Mesendoderm (in vitro differentiated cells): ENCODE measurements at regions not wholly inside any gene's neighbourhood (a gene's known extent, or its start where the extent isn't known, plus 50 kb on each side); places are given as distances from the start of the nearest gene placed in this dataset.

ENCODE experiments used
- DNase-seq: peaks from one replicate; pipeline ENCODE4 v3.0.0; 2013
- H2AK5ac ChIP-seq: 2 replicates; pipeline ENCODE4 v1.6.1; 2013; ENCODE audit warnings: low read length, inconsistent platforms
- H2BK120ac ChIP-seq: 2 replicates; pipeline ENCODE4 v1.6.1; 2013; ENCODE audit warnings: low read depth, mild to moderate bottlenecking, low read length, moderate library complexity, mixed read lengths
- H2BK15ac ChIP-seq: replicated peaks from 2 replicates; pipeline ENCODE4 v1.6.1; 2013; ENCODE audit warnings: low read depth, mild to moderate bottlenecking, moderate library complexity
- H2BK5ac ChIP-seq: 2 replicates; pipeline ENCODE4 v1.6.1; 2013; ENCODE audit warnings: low read length, inconsistent platforms
- H3K18ac ChIP-seq: 2 replicates; pipeline ENCODE4 v1.6.1; 2013; ENCODE audit warnings: mild to moderate bottlenecking, low read length, mixed read lengths
- H3K23ac ChIP-seq: one replicate; pipeline ENCODE4 v1.6.1; 2013; ENCODE audit warnings: low read length
- H3K27ac ChIP-seq: 2 replicates; pipeline ENCODE4 v1.5.1; 2013; ENCODE audit warnings: low read depth, mild to moderate bottlenecking, inconsistent platforms, low read length, moderate library complexity
- H3K27me3 ChIP-seq: 2 replicates; pipeline ENCODE4 v1.6.1; 2013; ENCODE audit warnings: low read length, control low read depth, mild to moderate bottlenecking, inconsistent platforms; ENCODE audit not compliant: insufficient read depth, poor library complexity
- H3K36me3 ChIP-seq: 2 replicates; pipeline ENCODE4 v1.6.1; 2013; ENCODE audit warnings: low read length, inconsistent platforms; ENCODE audit not compliant: control insufficient read depth, insufficient read depth
- H3K4ac ChIP-seq: one replicate; pipeline ENCODE4 v1.6.1; 2013; ENCODE audit warnings: low read depth, mild to moderate bottlenecking, low read length, moderate library complexity
- H3K4me1 ChIP-seq: 2 replicates; pipeline ENCODE4 v1.6.1; 2013; ENCODE audit warnings: low read depth, low read length, inconsistent platforms; ENCODE audit not compliant: control insufficient read depth
- H3K4me2 ChIP-seq: 2 replicates; pipeline ENCODE4 v1.6.1; 2013; ENCODE audit warnings: low read length
- H3K4me3 ChIP-seq: 2 replicates; pipeline ENCODE4 v1.5.1; 2013; ENCODE audit warnings: mild to moderate bottlenecking, low read length
- H3K56ac ChIP-seq: one replicate; pipeline ENCODE4 v1.6.1; 2013; ENCODE audit warnings: low read length
- H3K79me1 ChIP-seq: 2 replicates; pipeline ENCODE4 v1.6.1; 2013; ENCODE audit warnings: low read length, inconsistent platforms
- H3K79me2 ChIP-seq: 2 replicates; pipeline ENCODE4 v1.6.1; 2013; ENCODE audit warnings: mild to moderate bottlenecking, low read length; ENCODE audit not compliant: control insufficient read depth, insufficient read depth
- H3K9ac ChIP-seq: 2 replicates; pipeline ENCODE4 v1.6.1; 2013; ENCODE audit warnings: low read length, inconsistent platforms
- H4K5ac ChIP-seq: one replicate; pipeline ENCODE4 v1.6.1; 2013; ENCODE audit warnings: low read length
- H4K8ac ChIP-seq: one replicate; pipeline ENCODE4 v1.6.1; 2013; ENCODE audit warnings: low read depth, mild to moderate bottlenecking, control low read depth, low read length, moderate library complexity
- whole genome bisulfite sequencing: extraction: QIAGEN DNeasy Blood & Tissue Kit; methylation state at CpG from one replicate; pipeline ENCODE4 v1.1.7; 2013; ENCODE audit warnings: low lambda C conversion rate, missing lambda C conversion rate; ENCODE audit not compliant: insufficient coverage; ENCODE audit errors: extremely low coverage; 5-methylcytosine and 5-hydroxymethylcytosine counted together

GRCh38 chr6:9083108-9083507 is 647.8 kb upstream of the SLC35B3 start:
- Histone ChIP-seq H3K4ac (no peak overlapping the region), H3K4me2 (no peak overlapping the region), H3K79me2 (no peaks in the 10 kb centered on the region), H2BK15ac (no peak overlapping the region), H3K4me3 (no peak overlapping the region), H3K36me3 (no peaks in the 10 kb centered on the region), H3K27ac (no peak overlapping the region), H4K5ac (no peak overlapping the region), H2AK5ac (no peak overlapping the region), H3K56ac (no peak overlapping the region), H3K79me1 (no peaks in the 10 kb centered on the region), H4K8ac (no peak overlapping the region), H3K27me3 (no peaks in the 10 kb centered on the region), H3K23ac (no peak overlapping the region), H3K9ac (no peak overlapping the region), H3K4me1 (peaks cover 3% of the 10 kb centered on the region), H3K18ac (no peak overlapping the region), H2BK120ac (no peak overlapping the region), H2BK5ac (no peak overlapping the region)
- DNase-seq: no peak
- no CpG with 5 or more reads among the region's 2 CpGs for WGBS

GRCh38 chr6:9066726-9067125 is 631.4 kb upstream of the SLC35B3 start:
- Histone ChIP-seq H2BK120ac (no peak overlapping the region), H2AK5ac (no peak overlapping the region), H4K8ac (no peak overlapping the region), H2BK5ac (no peak overlapping the region), H3K27me3 (no peaks in the 10 kb centered on the region), H3K36me3 (no peaks in the 10 kb centered on the region), H3K18ac (no peak overlapping the region), H3K9ac (no peak overlapping the region), H3K79me1 (no peaks in the 10 kb centered on the region), H3K79me2 (no peaks in the 10 kb centered on the region), H3K23ac (no peak overlapping the region), H3K4ac (no peak overlapping the region), H3K4me3 (no peak overlapping the region), H2BK15ac (no peak overlapping the region), H3K27ac (no peak overlapping the region), H3K4me2 (no peak overlapping the region), H3K56ac (no peak overlapping the region), H4K5ac (no peak overlapping the region), H3K4me1 (no peaks in the 10 kb centered on the region)
- WGBS: no CpG with 5 or more reads among the region's 3 CpGs
- DNase-seq: no peak

- no peak overlapping the region for H3K27ac ChIP-seq
- no peak overlapping the region for H3K4ac ChIP-seq
- no peak overlapping the region for H3K9ac ChIP-seq
- H2BK5ac ChIP-seq: no peak overlapping the region
- H2BK120ac ChIP-seq: no peak overlapping the region
- no peak overlapping the region for H4K5ac ChIP-seq
- no peaks in the 10 kb centered on the region for H3K79me2 ChIP-seq
- H3K56ac ChIP-seq: no peak overlapping the region
- no peak overlapping the region for H2AK5ac ChIP-seq
- no peak overlapping the region for H3K4me3 ChIP-seq
- H3K79me1 ChIP-seq: no peaks in the 10 kb centered on the region
- H4K8ac ChIP-seq: no peak overlapping the region
- no peaks in the 10 kb centered on the region for H3K27me3 ChIP-seq
- H3K4me1 ChIP-seq: no peaks in the 10 kb centered on the region
- no peaks in the 10 kb centered on the region for H3K36me3 ChIP-seq
- no peak overlapping the region for H3K4me2 ChIP-seq
- no peak overlapping the region for H3K18ac ChIP-seq
- no peak for DNase-seq
- WGBS: no CpG with 5 or more reads among the region's 1 CpG
- no peak overlapping the region for H2BK15ac ChIP-seq
- no peak overlapping the region for H3K23ac ChIP-seq
These were observed 628.8 kb upstream of the SLC35B3 start for GRCh38 chr6:9064156-9064555.

GRCh38 chr6:9062596-9062995 is 627.3 kb upstream of the SLC35B3 start:
- Histone ChIP-seq H3K23ac (no peak overlapping the region), H3K56ac (no peak overlapping the region), H2BK5ac (no peak overlapping the region), H2BK15ac (no peak overlapping the region), H3K27ac (no peak overlapping the region), H4K8ac (no peak overlapping the region), H3K4me1 (no peaks in the 10 kb centered on the region), H3K79me2 (no peaks in the 10 kb centered on the region), H3K9ac (no peak overlapping the region), H3K4me3 (no peak overlapping the region), H2BK120ac (no peak overlapping the region), H3K4me2 (no peak overlapping the region), H3K36me3 (no peaks in the 10 kb centered on the region), H3K4ac (no peak overlapping the region), H2AK5ac (no peak overlapping the region), H4K5ac (no peak overlapping the region), H3K18ac (no peak overlapping the region), H3K27me3 (no peaks in the 10 kb centered on the region), H3K79me1 (no peaks in the 10 kb centered on the region)
- WGBS: no CpG with 5 or more reads among the region's 2 CpGs
- DNase-seq: no peak

GRCh38 chr6:9057937-9058336 is 622.6 kb upstream of the SLC35B3 start:
- Histone ChIP-seq H2BK15ac (no peak overlapping the region), H3K4me3 (no peak overlapping the region), H3K79me2 (no peaks in the 10 kb centered on the region), H3K79me1 (no peaks in the 10 kb centered on the region), H3K23ac (no peak overlapping the region), H2AK5ac (no peak overlapping the region), H3K56ac (no peak overlapping the region), H3K9ac (no peak overlapping the region), H2BK120ac (no peak overlapping the region), H3K4me2 (no peak overlapping the region), H2BK5ac (no peak overlapping the region), H3K27me3 (no peaks in the 10 kb centered on the region), H3K4ac (no peak overlapping the region), H3K18ac (no peak overlapping the region), H4K8ac (no peak overlapping the region), H3K4me1 (no peaks in the 10 kb centered on the region), H3K27ac (no peak overlapping the region), H4K5ac (no peak overlapping the region), H3K36me3 (no peaks in the 10 kb centered on the region)
- no CpG with 5 or more reads among the region's 2 CpGs for WGBS
- DNase-seq: no peak

- H2BK120ac ChIP-seq: no peak overlapping the region
- H3K9ac ChIP-seq: no peak overlapping the region
- H3K4me1 ChIP-seq: no peaks in the 10 kb centered on the region
- H3K4me2 ChIP-seq: no peak overlapping the region
- H3K18ac ChIP-seq: no peak overlapping the region
- no peak overlapping the region for H2BK5ac ChIP-seq
- peak; percentile 31 for DNase-seq
- H3K4ac ChIP-seq: no peak overlapping the region
- H3K79me1 ChIP-seq: no peaks in the 10 kb centered on the region
- no peak overlapping the region for H2AK5ac ChIP-seq
- H3K27me3 ChIP-seq: no peaks in the 10 kb centered on the region
- no peak overlapping the region for H3K27ac ChIP-seq
- H3K23ac ChIP-seq: no peak overlapping the region
- no peaks in the 10 kb centered on the region for H3K79me2 ChIP-seq
- no peak overlapping the region for H4K8ac ChIP-seq
- no peak overlapping the region for H2BK15ac ChIP-seq
- no CpG with 5 or more reads among the region's 2 CpGs for whole genome bisulfite sequencing
- no peak overlapping the region for H4K5ac ChIP-seq
- no peaks in the 10 kb centered on the region for H3K36me3 ChIP-seq
- no peak overlapping the region for H3K56ac ChIP-seq
- H3K4me3 ChIP-seq: no peak overlapping the region
These were observed 621.2 kb upstream of the SLC35B3 start for GRCh38 chr6:9056556-9056955.
